Mucosa of rectum (tissue), 2 donors: ENCODE measurements at regions not wholly inside any gene's neighbourhood (a gene's known extent, or its start where the extent isn't known, plus 50 kb on each side); places are given as distances from the start of the nearest gene placed in this dataset.

Experiments used
- H3K27ac ChIP-seq, 2 donors: one replicate each; pipeline ENCODE4 v1.7.0; 2013; ENCODE audit warnings: inconsistent platforms in 2 of 2, low read depth in 2 of 2, low read length in 2 of 2
- H3K27me3 ChIP-seq, 2 donors: one replicate each; pipeline ENCODE4 v1.7.0; 2013; ENCODE audit warnings: low read length in 2 of 2; ENCODE audit not compliant: control insufficient read depth in 2 of 2, insufficient read depth in 2 of 2
- H3K36me3 ChIP-seq, 2 donors: one replicate each; pipeline ENCODE4 v1.7.0; 2013; ENCODE audit warnings: low read length in 2 of 2; ENCODE audit not compliant: control insufficient read depth in 2 of 2, insufficient read depth in 2 of 2
- H3K4me1 ChIP-seq, 2 donors: one replicate each; pipeline ENCODE4 v1.7.0; 2013; ENCODE audit warnings: low read length in 2 of 2, mild to moderate bottlenecking in 1 of 2; ENCODE audit not compliant: control insufficient read depth in 2 of 2, insufficient read depth in 2 of 2
- H3K4me3 ChIP-seq, 2 donors: one replicate each; pipeline ENCODE4 v1.7.0; 2013; ENCODE audit warnings: low read length in 2 of 2
- H3K9ac ChIP-seq, 2 donors: one replicate each; pipeline ENCODE4 v1.7.0; 2013; ENCODE audit warnings: low read length in 2 of 2, low read depth in 1 of 2, mild to moderate bottlenecking in 1 of 2
- H3K9me3 ChIP-seq, 2 donors: one replicate each; pipeline ENCODE4 v1.7.0; 2013; ENCODE audit warnings: low read length in 2 of 2; ENCODE audit not compliant: control insufficient read depth in 2 of 2
- donor health status: healthy.
- donor health status: Normal muscosa, but diverticular disease.

- Histone ChIP-seq H3K36me3 (no peaks in the 10 kb centered on the region), H3K27me3 (no peaks in the 10 kb centered on the region), H3K4me3 (no peak overlapping the region), H3K27ac (no peak overlapping the region), H3K4me1 (no peaks in the 10 kb centered on the region), H3K9me3 (no peaks in the 10 kb centered on the region), H3K9ac (no peak overlapping the region)
These were observed 135.4 kb downstream of the TRIB2 start for GRCh38 chr2:12852135-12852534.

- Histone ChIP-seq H3K27ac (no peak overlapping the region), H3K9me3 (no peaks in the 10 kb centered on the region), H3K9ac (no peak overlapping the region), H3K4me3 (no peak overlapping the region), H3K27me3 (no peaks in the 10 kb centered on the region), H3K4me1 (no peaks in the 10 kb centered on the region), H3K36me3 (no peaks in the 10 kb centered on the region)
These were observed 137.3 kb downstream of the TRIB2 start for GRCh38 chr2:12854001-12854530.

GRCh38 chr2:12855508-12855907 is 138.8 kb downstream of the TRIB2 start:
- Histone ChIP-seq H3K4me3 (no peak overlapping the region), H3K27me3 (no peaks in the 10 kb centered on the region), H3K9ac (no peak overlapping the region), H3K4me1 (no peaks in the 10 kb centered on the region), H3K27ac (no peak overlapping the region), H3K9me3 (no peaks in the 10 kb centered on the region), H3K36me3 (no peaks in the 10 kb centered on the region)

- no peaks in the 10 kb centered on the region for H3K9me3 ChIP-seq
These were observed 140.3 kb downstream of the TRIB2 start for GRCh38 chr2:12856934-12857601.

GRCh38 chr2:12857891-12858290 is 141.2 kb downstream of the TRIB2 start:
- H3K27ac ChIP-seq = no peak overlapping the region
- H3K4me1 ChIP-seq = no peaks in the 10 kb centered on the region
- H3K9ac ChIP-seq = no peak overlapping the region
- no peaks in the 10 kb centered on the region for H3K9me3 ChIP-seq
- H3K36me3 ChIP-seq = no peaks in the 10 kb centered on the region
- H3K27me3 ChIP-seq = no peaks in the 10 kb centered on the region
- H3K4me3 ChIP-seq = no peak overlapping the region

More at GRCh38 chr2:12856934-12857601, 140.3 kb downstream of the TRIB2 start:
- Histone ChIP-seq H3K4me3 (no peak overlapping the region), H3K27ac (no peak overlapping the region), H3K27me3 (no peaks in the 10 kb centered on the region), H3K36me3 (no peaks in the 10 kb centered on the region), H3K9ac (no peak overlapping the region), H3K4me1 (no peaks in the 10 kb centered on the region)

- Histone ChIP-seq H3K9ac (no peak overlapping the region), H3K36me3 (no peaks in the 10 kb centered on the region), H3K27ac (no peak overlapping the region), H3K4me3 (no peak overlapping the region), H3K4me1 (no peaks in the 10 kb centered on the region), H3K9me3 (peaks cover under 1 to 4% of the 10 kb centered on the region in 2 donors), H3K27me3 (no peaks in the 10 kb centered on the region)
These were observed 142.1 kb downstream of the TRIB2 start for GRCh38 chr2:12858786-12859185.

GRCh38 chr2:12861344-12861930 is 144.7 kb downstream of the TRIB2 start:
- no peak overlapping the region for H3K9ac ChIP-seq
- H3K36me3 ChIP-seq = no peaks in the 10 kb centered on the region
- H3K9me3 ChIP-seq = peaks cover 2 to 4% of the 10 kb centered on the region in 2 donors
- no peaks in the 10 kb centered on the region for H3K27me3 ChIP-seq
- no peaks in the 10 kb centered on the region for H3K4me1 ChIP-seq
- no peak overlapping the region for H3K27ac ChIP-seq
- H3K4me3 ChIP-seq = no peak overlapping the region

GRCh38 chr2:12862541-12862940 is 145.8 kb downstream of the TRIB2 start:
- Histone ChIP-seq H3K27ac (no peak overlapping the region), H3K9me3 (peaks cover 2 to 4% of the 10 kb centered on the region in 2 donors), H3K4me3 (no peak overlapping the region), H3K9ac (no peak overlapping the region), H3K36me3 (no peaks in the 10 kb centered on the region), H3K27me3 (no peaks in the 10 kb centered on the region), H3K4me1 (no peaks in the 10 kb centered on the region)

- Histone ChIP-seq H3K36me3 (no peaks in the 10 kb centered on the region), H3K27me3 (no peaks in the 10 kb centered on the region), H3K4me1 (no peaks in the 10 kb centered on the region), H3K9me3 (peaks cover 2 to 4% of the 10 kb centered on the region in 2 donors), H3K4me3 (no peak overlapping the region), H3K27ac (no peak overlapping the region), H3K9ac (no peak overlapping the region)
These were observed 147.2 kb downstream of the TRIB2 start for GRCh38 chr2:12863937-12864336.

- H3K9ac ChIP-seq = no peak overlapping the region
- no peaks in the 10 kb centered on the region for H3K4me1 ChIP-seq
- no peaks in the 10 kb centered on the region for H3K36me3 ChIP-seq
- H3K4me3 ChIP-seq = no peak overlapping the region
- H3K27ac ChIP-seq = no peak overlapping the region
- H3K27me3 ChIP-seq = no peaks in the 10 kb centered on the region
- peaks cover 2 to 4% of the 10 kb centered on the region in 2 donors for H3K9me3 ChIP-seq
These were observed 151.0 kb downstream of the TRIB2 start for GRCh38 chr2:12867631-12868287.
